ENCODE measurements at regions not wholly inside any gene's neighbourhood (a gene's known extent, or its start where the extent isn't known, plus 50 kb on each side); places are given as distances from the start of the nearest gene placed in this dataset.
A peak's percentile ranks its signal among the peaks of the same experiment; 100 is the strongest.
"Not testable (repeated sequence)": the region's sequence is repeated elsewhere in the genome, so short reads cannot be mapped to it uniquely, and the experiment has no call there.

- H3K79me2 ChIP-seq (ENCODE audit: low read depth), result no peaks in the 10 kb centered on the region
- no peaks in the 10 kb centered on the region for H3K9me3 ChIP-seq (ENCODE audit: low read depth)
- no peak overlapping the region for H3K9ac ChIP-seq
- DNase-seq (ENCODE audit: low spot score), result no peak
- no peak overlapping the region for H3K4me2 ChIP-seq
- no peak overlapping the region for H2AFZ ChIP-seq (replicated peaks)
- H3F3A ChIP-seq (ENCODE audit: low read depth), result peaks cover 4% of the 10 kb centered on the region
- TF ChIP-seq EZH2phosphoT487 (IDR thresholded peaks at IDR 0.05), result no peak
- no peak for TF ChIP-seq EZH2 (IDR thresholded peaks at IDR 0.05)
- no peak for TF ChIP-seq CTCF (IDR thresholded peaks at IDR 0.05)
- peaks cover 3% of the 10 kb centered on the region for H3K9me3 Mint-ChIP-seq
- no peak overlapping the region for H3K4me3 Mint-ChIP-seq
- peaks cover 3% of the 10 kb centered on the region for H3K4me1 Mint-ChIP-seq
- no peaks in the 10 kb centered on the region for H3K36me3 Mint-ChIP-seq
- H3K4me3 ChIP-seq, result no peak overlapping the region
- no peak overlapping the region for H3K27ac ChIP-seq
- H4K20me1 ChIP-seq (ENCODE audit: low read depth), result no peaks in the 10 kb centered on the region
- H3K27me3 ChIP-seq, result no peaks in the 10 kb centered on the region
- H3K27ac Mint-ChIP-seq, result no peak overlapping the region
- H3K4me1 ChIP-seq, result peaks cover 13% of the 10 kb centered on the region
- peaks cover 4% of the 10 kb centered on the region for H3K36me3 ChIP-seq
- H3K27me3 Mint-ChIP-seq (ENCODE audit: insufficient read depth, low read depth), result peaks cover 4% of the 10 kb centered on the region
Observed at GRCh38 chr1:175252561-175252960, 60.0 kb upstream of the KIAA0040 start.

DNA sequence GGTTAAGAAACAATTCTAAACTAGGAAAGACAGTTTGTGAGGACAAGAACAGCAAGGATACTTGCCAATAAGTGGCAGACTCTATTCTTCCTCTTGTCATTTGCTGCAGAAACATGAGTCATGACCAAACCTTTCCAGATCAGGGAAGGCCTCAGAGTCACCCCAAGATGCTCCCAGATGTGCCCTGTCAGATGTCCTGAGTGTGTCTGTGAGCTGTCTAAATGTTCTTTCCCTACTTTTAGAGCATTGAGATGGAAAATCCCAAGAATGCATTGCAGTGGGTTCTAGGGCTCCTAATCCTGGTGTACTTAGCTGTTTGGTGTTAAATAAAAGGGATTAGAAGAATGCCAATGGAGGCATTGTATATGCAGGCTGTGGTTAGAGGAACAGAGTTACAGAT, 57.5 kb upstream of the KIAA0040 start:
- Mint-ChIP-seq H3K36me3 (no peaks in the 10 kb centered on the region), H3K27me3 (ENCODE audit: insufficient read depth, low read depth) (no peaks in the 10 kb centered on the region), H3K9me3 (peaks cover 2% of the 10 kb centered on the region), H3K27ac (no peak overlapping the region), H3K4me3 (no peak overlapping the region), H3K4me1 (peaks cover 3% of the 10 kb centered on the region)
- Histone ChIP-seq H3K36me3 (peaks cover 4% of the 10 kb centered on the region), H3K4me1 (peaks cover 13% of the 10 kb centered on the region), H3K79me2 (ENCODE audit: low read depth) (no peaks in the 10 kb centered on the region), H3K4me3 (no peak overlapping the region), H3K9me3 (ENCODE audit: low read depth) (no peaks in the 10 kb centered on the region), H3K27ac (peak overlapping the region; percentile 14), H3K4me2 (no peak overlapping the region), H3K9ac (no peak overlapping the region), H2AFZ (replicated peaks) (no peak overlapping the region), H3K27me3 (no peaks in the 10 kb centered on the region), H3F3A (ENCODE audit: low read depth) (peaks cover 4% of the 10 kb centered on the region), H4K20me1 (ENCODE audit: low read depth) (no peaks in the 10 kb centered on the region)
- no peak for TF ChIP-seq CTCF (IDR thresholded peaks at IDR 0.05)
- TF ChIP-seq EZH2phosphoT487 (IDR thresholded peaks at IDR 0.05), result peak; percentile 52
- DNase-seq (ENCODE audit: low spot score), result peak; percentile 55

DNA sequence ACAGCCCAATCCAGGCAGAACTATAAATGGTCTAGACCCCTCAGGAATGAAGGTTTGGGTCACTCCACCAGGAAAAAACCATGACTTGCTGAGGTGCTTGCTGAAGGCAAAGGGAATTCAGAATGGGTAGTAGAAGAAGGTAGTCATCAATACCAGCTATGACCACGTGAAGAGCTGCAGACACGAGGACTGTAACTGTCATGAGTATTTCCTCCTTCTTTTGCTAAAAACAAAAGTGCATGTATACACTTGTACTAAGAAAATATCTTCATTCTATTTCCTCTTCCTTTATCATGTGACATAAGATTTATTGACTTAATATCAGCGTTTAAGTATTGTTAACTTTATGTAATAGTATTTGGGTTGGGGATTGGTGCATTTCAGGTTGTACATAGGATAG, 55.5 kb upstream of the KIAA0040 start:
- H2AFZ ChIP-seq (replicated peaks); H3F3A ChIP-seq (ENCODE audit: low read depth); H3K36me3 ChIP-seq; H3K27ac ChIP-seq; H3K79me2 ChIP-seq (ENCODE audit: low read depth); H3K27ac Mint-ChIP-seq; H3K9me3 ChIP-seq (ENCODE audit: low read depth); DNase-seq (ENCODE audit: low spot score); H3K4me3 Mint-ChIP-seq; H3K27me3 ChIP-seq; H4K20me1 ChIP-seq (ENCODE audit: low read depth); H3K27me3 Mint-ChIP-seq (ENCODE audit: insufficient read depth, low read depth); H3K9ac ChIP-seq; H3K4me2 ChIP-seq; H3K4me1 Mint-ChIP-seq; H3K36me3 Mint-ChIP-seq; H3K4me3 ChIP-seq: not testable (repeated sequence)
- H3K4me1 ChIP-seq, result peaks cover 13% of the 10 kb centered on the region
- H3K9me3 Mint-ChIP-seq, result peaks cover 15% of the 10 kb centered on the region

DNA sequence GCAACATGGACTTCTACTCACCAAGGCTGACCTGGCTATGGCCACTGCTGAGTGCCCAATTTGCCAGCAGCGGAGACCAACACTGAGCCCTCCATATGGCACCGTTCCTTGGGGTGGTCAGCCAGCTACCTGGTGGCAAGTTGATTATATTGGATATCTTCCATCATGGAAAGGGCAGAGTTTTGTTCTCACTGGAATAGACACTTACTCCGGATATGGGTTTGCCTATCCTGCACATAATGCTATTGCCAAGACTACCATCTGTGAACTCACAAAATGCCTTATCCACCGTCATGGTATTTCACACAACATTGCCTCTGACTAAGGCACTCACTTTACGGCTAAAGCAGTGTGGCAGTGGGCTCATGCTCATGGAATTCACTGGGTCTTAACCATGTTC, 54.5 kb upstream of the KIAA0040 start:
- H3K36me3 Mint-ChIP-seq; DNase-seq (ENCODE audit: low spot score); H3K79me2 ChIP-seq (ENCODE audit: low read depth); H3K4me1 Mint-ChIP-seq; H2AFZ ChIP-seq (replicated peaks); H3K4me3 ChIP-seq; H3F3A ChIP-seq (ENCODE audit: low read depth); H3K27me3 Mint-ChIP-seq (ENCODE audit: insufficient read depth, low read depth); H3K36me3 ChIP-seq; H3K4me2 ChIP-seq; H3K27me3 ChIP-seq; H4K20me1 ChIP-seq (ENCODE audit: low read depth); H3K4me3 Mint-ChIP-seq; H3K27ac ChIP-seq; H3K9ac ChIP-seq; H3K9me3 ChIP-seq (ENCODE audit: low read depth); H3K27ac Mint-ChIP-seq: not testable (repeated sequence)
- peaks cover 13% of the 10 kb centered on the region for H3K4me1 ChIP-seq
- H3K9me3 Mint-ChIP-seq, result peaks cover 16% of the 10 kb centered on the region

Data from neural progenitor cell (in vitro differentiated cells).